Urinary bladder (tissue), 3 donors: ENCODE measurements at regions not wholly inside any gene's neighbourhood (a gene's known extent, or its start where the extent isn't known, plus 50 kb on each side); places are given as distances from the start of the nearest gene placed in this dataset.

Source experiments
- DNase-seq: peaks from one replicate; pipeline ENCODE4 v3.0.0-alpha.2; 2015; ENCODE audit errors: extremely low spot score
- H3K27ac ChIP-seq: one replicate; pipeline ENCODE4 v1.5.1; 2013; ENCODE audit warnings: low read depth, mild to moderate bottlenecking, moderate library complexity
- H3K36me3 ChIP-seq: one replicate; pipeline ENCODE4 v1.6.1; 2013; ENCODE audit warnings: mild to moderate bottlenecking, moderate library complexity; ENCODE audit not compliant: insufficient read depth
- H3K4me1 ChIP-seq: one replicate; pipeline ENCODE4 v1.6.1; 2013; ENCODE audit warnings: mild to moderate bottlenecking, moderate library complexity; ENCODE audit not compliant: insufficient read depth
- H3K4me3 ChIP-seq: one replicate; pipeline ENCODE4 v1.5.1; 2013; ENCODE audit warnings: low read depth, low read length
- WGBS: extraction: QIAGEN DNeasy Blood & Tissue Kit; methylation state at CpG from one replicate; pipeline ENCODE4 v1.1.7; 2013; 5-methylcytosine and 5-hydroxymethylcytosine counted together
- donor health status: healthy with polysubstance abuse.
- donor health status: healthy.

DNA sequence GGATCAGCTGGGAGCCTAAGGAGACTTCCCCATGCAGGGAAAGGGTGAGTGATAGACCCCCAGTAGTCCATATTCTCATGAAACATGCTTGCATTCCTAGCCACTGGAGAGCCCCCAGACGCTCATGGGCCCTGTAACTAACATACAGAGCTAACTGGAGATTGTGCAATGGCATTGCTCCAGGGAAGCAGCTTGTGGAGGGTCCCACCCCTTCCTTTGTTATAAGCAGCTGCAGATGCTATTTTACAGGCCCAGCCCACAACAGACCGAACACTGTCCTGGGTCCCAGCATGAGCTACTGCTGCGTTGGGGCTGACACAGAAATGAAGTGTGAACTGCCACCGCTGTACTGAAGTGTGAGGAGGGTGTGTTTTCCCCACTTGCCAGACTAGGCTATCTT lies 1465.7 kb upstream of the DIAPH2 start:
- 49% methylated on average over 4 of the region's 4 CpGs for WGBS

DNA sequence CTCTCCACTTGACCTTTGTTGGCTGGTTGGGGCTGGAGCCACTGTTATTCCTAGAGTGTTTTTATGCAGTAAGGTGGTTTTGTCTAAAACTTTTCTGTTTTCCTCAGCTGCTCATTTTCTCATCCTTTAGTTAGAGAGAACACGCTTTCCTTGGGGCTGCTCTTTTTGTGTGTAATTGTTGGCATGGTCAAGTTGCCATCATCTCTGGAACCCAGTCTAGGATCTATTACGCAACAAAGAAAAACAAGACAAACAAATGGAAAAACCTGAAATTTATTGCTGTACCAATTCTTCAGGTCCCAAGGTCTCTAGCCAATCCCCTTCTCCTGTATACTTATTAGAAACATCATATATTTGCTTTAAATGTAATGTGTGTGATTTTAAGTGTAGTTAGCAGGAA lies 1436.3 kb upstream of the DIAPH2 start:
- H3K27ac ChIP-seq: no peak overlapping the region

More for the DNA sequence above, 1465.7 kb upstream of the DIAPH2 start:
- H3K36me3 ChIP-seq: no peaks in the 10 kb centered on the region
- no peak for DNase-seq
- no peak overlapping the region for H3K4me3 ChIP-seq
- H3K27ac ChIP-seq: no peak overlapping the region
- no peaks in the 10 kb centered on the region for H3K4me1 ChIP-seq

DNA sequence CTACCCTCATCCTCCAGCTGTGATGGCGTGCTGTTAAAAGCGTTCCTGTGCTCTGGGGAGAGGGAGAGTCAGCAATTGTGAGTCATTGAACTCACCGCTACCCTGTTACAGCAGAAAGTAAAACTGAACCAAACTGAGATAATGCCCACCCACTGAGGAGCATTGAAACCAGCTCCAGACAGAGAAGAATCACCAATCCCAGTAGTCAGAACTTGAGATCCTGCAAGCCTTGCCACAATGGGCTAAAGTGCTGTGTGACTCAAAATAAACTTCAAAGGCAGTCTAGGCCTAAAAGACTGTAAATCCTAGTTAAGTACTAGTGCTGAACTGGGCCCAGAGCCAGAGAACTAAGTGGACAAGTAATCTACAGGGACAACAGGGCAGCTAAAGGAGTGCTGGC lies 1394.2 kb upstream of the DIAPH2 start:
- whole genome bisulfite sequencing: 76% methylated on average over 3 of the region's 3 CpGs
- no peaks in the 10 kb centered on the region for H3K4me1 ChIP-seq
- H3K4me3 ChIP-seq: no peak overlapping the region
- H3K36me3 ChIP-seq: no peaks in the 10 kb centered on the region
- no peak for DNase-seq
- H3K27ac ChIP-seq: no peak overlapping the region

More for the DNA sequence above, 1436.3 kb upstream of the DIAPH2 start:
- DNase-seq: no peak
- Histone ChIP-seq H3K36me3 (no peaks in the 10 kb centered on the region), H3K4me3 (no peak overlapping the region), H3K4me1 (no peaks in the 10 kb centered on the region)
- whole genome bisulfite sequencing: 96% methylated on average over 2 of the region's 2 CpGs

DNA sequence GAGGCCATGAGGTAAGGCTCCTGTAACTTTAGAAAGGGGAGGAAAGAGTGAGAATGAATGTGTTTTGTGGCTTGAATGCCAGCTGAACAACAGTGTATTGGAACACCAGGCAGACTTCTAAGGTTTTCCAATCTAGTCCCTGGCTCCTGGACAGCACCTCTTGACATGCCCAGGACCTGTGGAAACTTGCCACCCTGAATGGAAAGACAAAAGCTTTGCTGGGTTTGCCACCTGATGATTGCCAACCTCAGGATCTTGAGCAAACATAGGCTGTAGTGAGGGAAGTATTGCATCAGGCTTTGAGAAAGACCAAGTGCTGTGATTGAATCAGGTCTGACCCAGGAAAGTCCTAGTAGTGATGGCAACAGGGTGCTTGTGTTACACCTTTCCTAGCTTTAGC lies 1393.1 kb upstream of the DIAPH2 start:
- Histone ChIP-seq H3K36me3 (no peaks in the 10 kb centered on the region), H3K27ac (no peak overlapping the region), H3K4me1 (no peaks in the 10 kb centered on the region), H3K4me3 (no peak overlapping the region)
- DNase-seq: no peak

DNA sequence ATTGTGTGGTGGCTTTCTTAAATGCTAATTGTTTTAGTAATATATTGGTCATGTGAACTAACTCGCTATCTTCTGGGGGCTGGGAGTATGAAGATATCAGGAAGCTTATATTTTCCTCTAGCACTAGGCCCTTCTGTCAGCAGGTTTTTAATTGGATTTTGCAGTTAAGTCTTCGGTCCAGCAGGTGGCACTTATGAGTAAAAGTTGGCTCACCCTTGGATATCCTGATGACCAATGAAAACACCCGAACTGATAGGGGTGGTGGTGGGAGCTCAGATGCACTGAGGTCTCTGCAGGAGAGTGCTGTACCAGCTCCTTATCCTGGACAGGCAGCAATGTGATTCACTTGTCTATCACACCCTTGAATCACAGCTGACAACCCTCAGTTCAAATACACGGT lies 1365.8 kb upstream of the DIAPH2 start:
- Histone ChIP-seq H3K27ac (no peak overlapping the region), H3K36me3 (no peaks in the 10 kb centered on the region), H3K4me1 (no peaks in the 10 kb centered on the region), H3K4me3 (no peak overlapping the region)
- WGBS: 53% methylated on average over 4 of the region's 4 CpGs
- no peak for DNase-seq

GRCh38 chrX:95325185-95325584 lies 1359.5 kb upstream of the DIAPH2 start:
- H3K27ac ChIP-seq: no peak overlapping the region
- no peak for DNase-seq

DNA sequence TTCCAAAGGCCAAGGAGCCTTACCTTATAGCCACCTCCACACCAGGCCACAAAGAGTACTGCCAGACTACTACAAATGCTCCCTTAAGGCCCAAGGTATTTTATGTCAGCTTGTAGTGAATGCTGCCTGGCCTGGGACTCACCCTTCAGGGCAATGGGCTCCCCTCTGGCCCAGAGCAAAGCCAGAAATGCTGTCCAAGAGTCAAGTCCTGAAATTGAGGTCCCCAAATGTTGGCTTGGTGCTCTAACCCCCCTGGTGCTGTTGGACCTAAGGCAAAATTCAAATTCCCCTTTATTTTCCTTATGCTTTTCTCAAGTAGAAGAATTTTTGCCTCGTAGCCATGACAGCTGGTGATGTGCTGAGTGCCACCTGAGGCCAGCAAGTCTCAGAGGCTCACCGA lies 1354.3 kb upstream of the DIAPH2 start:
- WGBS: 87% methylated on average over 2 of the region's 2 CpGs
- DNase-seq: no peak
- H3K36me3 ChIP-seq: no peaks in the 10 kb centered on the region
- H3K27ac ChIP-seq: no peak overlapping the region
- no peaks in the 10 kb centered on the region for H3K4me1 ChIP-seq
- no peak overlapping the region for H3K4me3 ChIP-seq

More at GRCh38 chrX:95325185-95325584, 1359.5 kb upstream of the DIAPH2 start:
- 61% methylated on average over 2 of the region's 2 CpGs for WGBS
- H3K36me3 ChIP-seq: no peaks in the 10 kb centered on the region
- H3K4me1 ChIP-seq: no peaks in the 10 kb centered on the region
- no peak overlapping the region for H3K4me3 ChIP-seq

DNA sequence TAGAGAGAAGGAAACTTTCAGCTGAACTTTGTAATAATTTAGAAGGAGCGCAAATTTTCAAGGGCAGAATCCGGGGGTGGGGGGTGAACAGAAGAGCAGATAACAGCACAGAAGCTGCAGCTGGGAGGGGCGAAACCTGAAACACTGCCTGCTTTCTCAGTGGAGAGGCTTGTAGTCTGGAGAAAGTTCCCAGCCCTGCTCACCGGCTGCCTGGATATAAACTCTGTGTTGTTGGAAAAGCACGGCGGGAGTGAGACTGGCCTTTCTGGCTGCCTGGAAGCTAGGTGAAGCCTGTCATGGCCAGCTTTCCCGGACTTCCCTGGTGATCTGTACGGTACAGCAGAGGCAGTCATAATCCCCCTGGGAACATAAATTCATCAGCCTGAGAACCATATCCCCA lies 1352.1 kb upstream of the DIAPH2 start:
- no peaks in the 10 kb centered on the region for H3K36me3 ChIP-seq
- H3K4me3 ChIP-seq: no peak overlapping the region
- no peak overlapping the region for H3K27ac ChIP-seq
- no peaks in the 10 kb centered on the region for H3K4me1 ChIP-seq
- WGBS: 19% methylated on average over 8 of the region's 8 CpGs
- no peak for DNase-seq

- H3K4me3 ChIP-seq: no peak overlapping the region
- no peak for DNase-seq
- 29% methylated on average over 3 of the region's 3 CpGs for WGBS
- no peak overlapping the region for H3K27ac ChIP-seq
- H3K36me3 ChIP-seq: no peaks in the 10 kb centered on the region
- no peaks in the 10 kb centered on the region for H3K4me1 ChIP-seq
Measured at GRCh38 chrX:95346856-95347255, 1337.8 kb upstream of the DIAPH2 start.

DNA sequence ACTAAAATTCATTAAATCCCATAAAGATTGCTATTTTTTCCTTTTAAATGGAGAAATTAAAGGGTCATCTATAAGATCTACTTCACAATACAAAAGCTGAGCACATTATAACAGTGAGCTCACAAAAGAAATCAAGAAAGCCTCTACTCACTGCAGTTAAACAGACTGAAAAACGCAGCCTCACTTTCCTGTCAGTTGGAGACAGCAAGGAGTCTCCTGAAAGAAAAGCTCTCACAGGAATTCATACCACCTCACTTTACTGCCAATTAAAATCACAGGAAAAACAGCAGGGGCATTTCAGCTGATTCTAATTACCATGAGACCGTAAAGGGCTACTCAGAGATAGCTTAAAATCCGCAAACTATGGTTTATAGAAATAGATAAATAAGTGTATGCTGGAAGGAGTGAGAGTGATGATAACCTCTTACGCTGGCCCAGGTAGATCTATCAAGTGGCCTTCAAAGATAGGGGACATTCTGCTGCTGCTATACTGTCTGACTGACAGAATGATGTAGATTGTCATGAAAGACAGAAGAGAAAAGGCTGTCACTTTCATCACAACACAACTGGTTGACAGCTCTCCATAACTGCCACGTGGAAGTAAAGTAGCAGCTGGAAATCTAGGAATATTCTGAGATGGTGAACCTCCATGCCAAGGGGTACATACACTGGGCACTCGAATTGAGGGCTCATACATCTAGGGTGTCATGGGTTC lies 1333.7 kb upstream of the DIAPH2 start:
- 59% methylated on average over 6 of the region's 6 CpGs for WGBS

GRCh38 chrX:95367286-95367685 lies 1317.4 kb upstream of the DIAPH2 start:
- Histone ChIP-seq H3K4me1 (no peaks in the 10 kb centered on the region), H3K27ac (no peak overlapping the region), H3K36me3 (no peaks in the 10 kb centered on the region), H3K4me3 (no peak overlapping the region)
- WGBS: 94% methylated on average over 2 of the region's 2 CpGs
- no peak for DNase-seq

More for the DNA sequence above, 1333.7 kb upstream of the DIAPH2 start:
- Histone ChIP-seq H3K4me1 (no peaks in the 10 kb centered on the region), H3K4me3 (no peak overlapping the region), H3K27ac (no peak overlapping the region), H3K36me3 (no peaks in the 10 kb centered on the region)
- no peak for DNase-seq

- Histone ChIP-seq H3K27ac (no peak overlapping the region), H3K4me3 (no peak overlapping the region), H3K36me3 (no peaks in the 10 kb centered on the region), H3K4me1 (no peaks in the 10 kb centered on the region)
- peak; percentile 13 for DNase-seq
Measured at GRCh38 chrX:95382799-95383198, 1301.8 kb upstream of the DIAPH2 start.

DNA sequence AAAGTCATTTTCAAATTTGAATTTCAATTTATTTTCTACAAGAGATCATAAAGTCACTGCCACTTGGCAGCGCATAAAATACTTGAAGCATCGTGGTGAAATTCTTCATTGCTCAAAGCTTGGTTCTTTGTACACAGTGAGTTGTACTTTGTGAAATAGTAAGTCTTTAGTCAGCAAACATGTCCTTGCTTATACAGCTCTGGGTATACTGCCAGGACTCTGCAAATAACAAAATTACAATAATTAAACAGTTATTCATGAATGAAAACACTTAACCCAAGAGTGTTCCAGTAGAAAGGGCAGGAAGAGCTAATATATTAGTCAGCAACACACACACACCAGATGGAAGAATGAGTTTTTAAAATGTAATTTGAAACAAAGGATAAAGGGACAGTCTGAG lies 1300.9 kb upstream of the DIAPH2 start:
- 64% methylated on average over 2 of the region's 2 CpGs for WGBS

GRCh38 chrX:95427389-95427788 lies 1257.3 kb upstream of the DIAPH2 start:
- H3K4me1 ChIP-seq: no peaks in the 10 kb centered on the region
- no peaks in the 10 kb centered on the region for H3K36me3 ChIP-seq
- 72% methylated on average over 2 of the region's 2 CpGs for WGBS
- H3K27ac ChIP-seq: no peak overlapping the region
- no peak overlapping the region for H3K4me3 ChIP-seq
- no peak for DNase-seq

More for the DNA sequence above, 1300.9 kb upstream of the DIAPH2 start:
- H3K4me1 ChIP-seq: no peaks in the 10 kb centered on the region
- DNase-seq: no peak
- H3K4me3 ChIP-seq: no peak overlapping the region
- H3K36me3 ChIP-seq: no peaks in the 10 kb centered on the region
- no peak overlapping the region for H3K27ac ChIP-seq

DNA sequence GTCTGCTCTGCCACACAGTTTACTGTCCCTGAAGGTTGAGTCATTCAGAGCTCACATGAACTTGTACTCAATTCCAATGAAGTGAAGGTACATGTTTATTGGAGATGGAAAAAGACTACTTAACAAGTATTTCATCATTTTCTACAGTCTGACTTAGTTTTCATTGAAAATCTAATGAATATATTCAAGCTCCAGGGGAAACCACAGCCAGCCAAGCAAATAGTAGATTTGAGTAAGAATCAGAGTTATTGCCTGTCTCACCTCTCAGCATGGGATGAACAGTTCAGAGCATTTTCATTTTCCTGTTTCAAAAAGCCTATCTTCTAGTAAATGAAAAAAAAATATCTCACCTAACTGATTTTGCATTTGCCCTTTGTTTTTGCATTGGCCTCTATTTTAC lies 1249.4 kb upstream of the DIAPH2 start:
- no peak overlapping the region for H3K4me3 ChIP-seq
- H3K4me1 ChIP-seq: no peaks in the 10 kb centered on the region
- no peak for DNase-seq
- no peak overlapping the region for H3K27ac ChIP-seq
- no peaks in the 10 kb centered on the region for H3K36me3 ChIP-seq
